Cardiac muscle cell (in vitro differentiated cells and primary cell): ENCODE measurements at regions not wholly inside any gene's neighbourhood (a gene's known extent, or its start where the extent isn't known, plus 50 kb on each side); places are given as distances from the start of the nearest gene placed in this dataset.

Experiments
- DNase-seq, 2 donors: peaks; one replicate each; pipeline versions ENCODE4 v3.0.0 to v3.0.0-alpha.2; 2010 to 2017; ENCODE audit warnings: low read depth in 1 of 2, low spot score in 1 of 2
- H3K27ac ChIP-seq: fragments of 200-600 bp; sonication (generic); 2 replicates; pipeline ENCODE4 v1.5.1; 2016
- H3K27me3 ChIP-seq: fragments of 200-600 bp; sonication (generic); 2 replicates; pipeline ENCODE4 v1.6.0; 2016; ENCODE audit warnings: control low read depth
- H3K36me3 ChIP-seq: fragments of 200-600 bp; sonication (generic); 2 replicates; pipeline ENCODE4 v1.5.1; 2016; ENCODE audit warnings: control low read depth
- H3K4me1 ChIP-seq: fragments of 200-600 bp; sonication (generic); 2 replicates; pipeline ENCODE4 v1.8.1; 2017; ENCODE audit warnings: low read depth, mild to moderate bottlenecking, mixed run types
- H3K4me3 ChIP-seq: fragments of 200-600 bp; sonication (generic); 2 replicates; pipeline ENCODE4 v1.5.1; 2016; ENCODE audit warnings: mild to moderate bottlenecking
- H3K9me3 ChIP-seq: fragments of 200-600 bp; sonication (generic); 2 replicates; pipeline ENCODE4 v1.5.1; 2017; ENCODE audit warnings: low read depth, mild to moderate bottlenecking, control low read depth
- CTCF ChIP-seq: IDR thresholded peaks from 2 replicates; pipeline ENCODE4 v1.5.1; 2012; ENCODE audit warnings: low read depth, mild to moderate bottlenecking, low read length

- peak; percentile 6 to 67 for DNase-seq
Observed at GRCh38 chr14:49363821-49364751, 222.1 kb downstream of the RPS29 start.

GRCh38 chr14:49362916-49363315, 223.3 kb downstream of the RPS29 start:
- no peaks in the 10 kb centered on the region for H3K9me3 ChIP-seq
- H3K36me3 ChIP-seq = no peaks in the 10 kb centered on the region
- no peak for DNase-seq
- H3K27me3 ChIP-seq = no peaks in the 10 kb centered on the region
- H3K27ac ChIP-seq = no peak overlapping the region
- peaks cover 17% of the 10 kb centered on the region for H3K4me1 ChIP-seq
- no peak overlapping the region for H3K4me3 ChIP-seq
- no peak for TF ChIP-seq CTCF

More at GRCh38 chr14:49363821-49364751, 222.1 kb downstream of the RPS29 start:
- Histone ChIP-seq H3K27ac (peak overlapping the region; percentile 65), H3K9me3 (no peaks in the 10 kb centered on the region), H3K4me1 (peaks cover 17% of the 10 kb centered on the region), H3K36me3 (no peaks in the 10 kb centered on the region), H3K4me3 (no peak overlapping the region), H3K27me3 (no peaks in the 10 kb centered on the region)
- TF ChIP-seq CTCF = no peak

- no peaks in the 10 kb centered on the region for H3K36me3 ChIP-seq
- H3K27me3 ChIP-seq = no peaks in the 10 kb centered on the region
- no peak overlapping the region for H3K4me3 ChIP-seq
- no peak for TF ChIP-seq CTCF
- no peak for DNase-seq
- peaks cover 3% of the 10 kb centered on the region for H3K4me1 ChIP-seq
- no peak overlapping the region for H3K27ac ChIP-seq
- H3K9me3 ChIP-seq = no peaks in the 10 kb centered on the region
Observed at GRCh38 chr14:49339130-49339529, 247.1 kb downstream of the RPS29 start.

- no peak overlapping the region for H3K27ac ChIP-seq
- no peaks in the 10 kb centered on the region for H3K4me1 ChIP-seq
- no peak overlapping the region for H3K4me3 ChIP-seq
- DNase-seq = no peak
- H3K27me3 ChIP-seq = no peaks in the 10 kb centered on the region
- no peak for TF ChIP-seq CTCF
- no peaks in the 10 kb centered on the region for H3K36me3 ChIP-seq
- H3K9me3 ChIP-seq = no peaks in the 10 kb centered on the region
Observed at GRCh38 chr14:49319810-49320209, 266.4 kb downstream of the RPS29 start.

GRCh38 chr14:49315570-49315969, 270.6 kb downstream of the RPS29 start:
- H3K27ac ChIP-seq = no peak overlapping the region
- no peak for TF ChIP-seq CTCF
- H3K36me3 ChIP-seq = no peaks in the 10 kb centered on the region
- no peak overlapping the region for H3K4me3 ChIP-seq
- H3K4me1 ChIP-seq = no peaks in the 10 kb centered on the region
- H3K9me3 ChIP-seq = no peaks in the 10 kb centered on the region
- H3K27me3 ChIP-seq = no peaks in the 10 kb centered on the region
- no peak for DNase-seq
